Liver (tissue), 8 donors: ENCODE measurements at regions not wholly inside any gene's neighbourhood (a gene's known extent, or its start where the extent isn't known, plus 50 kb on each side); places are given as distances from the start of the nearest gene placed in this dataset.

Experiments used
- DNase-seq: peaks from one replicate; pipeline ENCODE4 v3.0.0-alpha.2; 2017; ENCODE audit warnings: low spot score
- H3K27ac ChIP-seq, 2 donors: one replicate each; pipeline ENCODE4 v1.7.0; 2013; ENCODE audit warnings: inconsistent platforms in 2 of 2, low read length in 2 of 2, control low read depth in 1 of 2, low read depth in 1 of 2, mild to moderate bottlenecking in 1 of 2
- H3K27me3 ChIP-seq, 4 donors: one replicate each; pipeline versions ENCODE4 v1.6.1 to v1.7.0; 2013; ENCODE audit warnings: low read length in 3 of 4, inconsistent platforms in 1 of 4, mild to moderate bottlenecking in 1 of 4, moderate library complexity in 1 of 4; ENCODE audit not compliant: control insufficient read depth in 4 of 4, insufficient read depth in 4 of 4
- H3K36me3 ChIP-seq, 4 donors: one replicate each; pipeline versions ENCODE4 v1.6.1 to v1.7.0; 2013; ENCODE audit warnings: low read length in 3 of 4, mild to moderate bottlenecking in 3 of 4, low read depth in 1 of 4, moderate library complexity in 1 of 4; ENCODE audit not compliant: control insufficient read depth in 4 of 4, insufficient read depth in 3 of 4
- H3K4me1 ChIP-seq, 4 donors: one replicate each; pipeline versions ENCODE4 v1.6.1 to v1.7.0; 2013; ENCODE audit warnings: low read length in 3 of 4, mild to moderate bottlenecking in 3 of 4, moderate library complexity in 1 of 4; ENCODE audit not compliant: control insufficient read depth in 4 of 4, insufficient read depth in 4 of 4
- H3K4me3 ChIP-seq, 3 donors: one replicate each; pipeline versions ENCODE4 v1.6.1 to v1.7.0; 2013; ENCODE audit warnings: low read length in 3 of 3, control low read depth in 1 of 3, low read depth in 1 of 3, mild to moderate bottlenecking in 1 of 3
- H3K9ac ChIP-seq, 2 donors: one replicate each; pipeline ENCODE4 v1.7.0; 2013; ENCODE audit warnings: low read length in 2 of 2, mild to moderate bottlenecking in 2 of 2, moderate library complexity in 2 of 2, control low read depth in 1 of 2, low read depth in 1 of 2
- H3K9me3 ChIP-seq, 4 donors: one replicate each; pipeline versions ENCODE4 v1.6.1 to v1.7.0; 2013; ENCODE audit warnings: low read length in 3 of 4; ENCODE audit not compliant: control insufficient read depth in 4 of 4
- ATF3 ChIP-seq: IDR thresholded peaks from 2 replicates; pipeline ENCODE4 v1.6.1; 2016; ENCODE audit warnings: antibody characterized with exemption
- CTCF ChIP-seq: fragments of 150-350 bp; IDR thresholded peaks from 2 replicates; pipeline ENCODE4 v1.5.1; 2017; ENCODE audit warnings: improper control_type of control experiment, low read depth, low read length; ENCODE audit not compliant: missing input control
- EGR1 ChIP-seq, 2 donors: IDR thresholded peaks; 2 replicates each; pipeline ENCODE4 v1.6.1; 2016 to 2018; ENCODE audit warnings: antibody characterized with exemption in 2 of 2, low read depth in 2 of 2
- FOXA2 ChIP-seq: IDR thresholded peaks from 2 replicates; pipeline ENCODE4 v1.6.1; 2016; ENCODE audit warnings: antibody characterized with exemption
- GABPA ChIP-seq, 2 donors: IDR thresholded peaks in 1 of 2; conservative IDR thresholded peaks in 1 of 2; 2 replicates each; pipeline ENCODE4 v1.6.1; 2016; ENCODE audit warnings: antibody characterized with exemption in 2 of 2, mild to moderate bottlenecking in 1 of 2, moderate library complexity in 1 of 2
- HNF4A ChIP-seq, 2 donors: conservative IDR thresholded peaks; 2 replicates each; pipeline ENCODE4 v1.6.1; 2016; ENCODE audit warnings: antibody characterized with exemption in 2 of 2, mild to moderate bottlenecking in 2 of 2
- HNF4G ChIP-seq: IDR thresholded peaks from 2 replicates; pipeline ENCODE4 v1.6.1; 2016; ENCODE audit warnings: antibody characterized with exemption
- JUND ChIP-seq, 2 donors: IDR thresholded peaks; 2 replicates each; pipeline ENCODE4 v1.6.1; 2016; ENCODE audit warnings: antibody characterized with exemption in 2 of 2
- NR2F2 ChIP-seq: IDR thresholded peaks from 2 replicates; pipeline ENCODE4 v1.6.1; 2016; ENCODE audit warnings: antibody characterized with exemption
- RAD21 ChIP-seq, 2 donors: IDR thresholded peaks; 2 replicates each; pipeline ENCODE4 v1.6.1; 2016; ENCODE audit warnings: antibody characterized with exemption in 2 of 2, mild to moderate bottlenecking in 2 of 2
- RXRA ChIP-seq, 2 donors: IDR thresholded peaks; 2 replicates each; pipeline ENCODE4 v1.6.1; 2017 to 2018; ENCODE audit warnings: antibody characterized with exemption in 2 of 2, mild to moderate bottlenecking in 1 of 2
- SP1 ChIP-seq: IDR thresholded peaks from 2 replicates; pipeline ENCODE4 v1.6.1; 2018; ENCODE audit warnings: antibody characterized with exemption, mild to moderate bottlenecking
- TAF1 ChIP-seq: conservative IDR thresholded peaks from 2 replicates; pipeline ENCODE4 v1.6.1; 2016; ENCODE audit warnings: antibody characterized with exemption, mild to moderate bottlenecking
- YY1 ChIP-seq: IDR thresholded peaks from 2 replicates; pipeline ENCODE4 v1.6.1; 2016; ENCODE audit warnings: antibody characterized with exemption, mild to moderate bottlenecking
- ZBTB33 ChIP-seq: IDR thresholded peaks from 2 replicates; pipeline ENCODE4 v1.6.1; 2016; ENCODE audit warnings: antibody characterized with exemption
- WGBS: extraction: QIAGEN DNeasy Blood & Tissue Kit; methylation state at CpG from one replicate; pipeline ENCODE4 v1.1.7; 2013; 5-methylcytosine and 5-hydroxymethylcytosine counted together
- TF ChIP-seq, protein P1 (sequence below): IDR thresholded peaks from 2 replicates; pipeline ENCODE4 v1.6.1; 2016; ENCODE audit warnings: antibody characterized with exemption, mild to moderate bottlenecking
- TF ChIP-seq, protein P2 (sequence below): IDR thresholded peaks from 2 replicates; pipeline ENCODE4 v1.6.1; 2016; ENCODE audit warnings: antibody characterized with exemption
- donor health status: healthy.
- donor health status: healthy.
- donor health status: healthy.
- donor health status: healthy.
- donor health status: healthy.

- H3K9ac ChIP-seq: no peak overlapping the region
These were observed 146.4 kb upstream of the STEAP1 start for GRCh38 chr7:90007831-90008230.

More at GRCh38 chr7:90007831-90008230, 146.4 kb upstream of the STEAP1 start:
- Histone ChIP-seq H3K36me3 (no peaks in the 10 kb centered on the region), H3K27ac (no peak overlapping the region), H3K9me3 (no peaks in the 10 kb centered on the region), H3K4me3 (no peak overlapping the region), H3K4me1 (no peaks in the 10 kb centered on the region), H3K27me3 (no peaks in the 10 kb centered on the region)
- 66% methylated on average over 3 of the region's 3 CpGs for WGBS
- TF ChIP-seq, protein P1, sequence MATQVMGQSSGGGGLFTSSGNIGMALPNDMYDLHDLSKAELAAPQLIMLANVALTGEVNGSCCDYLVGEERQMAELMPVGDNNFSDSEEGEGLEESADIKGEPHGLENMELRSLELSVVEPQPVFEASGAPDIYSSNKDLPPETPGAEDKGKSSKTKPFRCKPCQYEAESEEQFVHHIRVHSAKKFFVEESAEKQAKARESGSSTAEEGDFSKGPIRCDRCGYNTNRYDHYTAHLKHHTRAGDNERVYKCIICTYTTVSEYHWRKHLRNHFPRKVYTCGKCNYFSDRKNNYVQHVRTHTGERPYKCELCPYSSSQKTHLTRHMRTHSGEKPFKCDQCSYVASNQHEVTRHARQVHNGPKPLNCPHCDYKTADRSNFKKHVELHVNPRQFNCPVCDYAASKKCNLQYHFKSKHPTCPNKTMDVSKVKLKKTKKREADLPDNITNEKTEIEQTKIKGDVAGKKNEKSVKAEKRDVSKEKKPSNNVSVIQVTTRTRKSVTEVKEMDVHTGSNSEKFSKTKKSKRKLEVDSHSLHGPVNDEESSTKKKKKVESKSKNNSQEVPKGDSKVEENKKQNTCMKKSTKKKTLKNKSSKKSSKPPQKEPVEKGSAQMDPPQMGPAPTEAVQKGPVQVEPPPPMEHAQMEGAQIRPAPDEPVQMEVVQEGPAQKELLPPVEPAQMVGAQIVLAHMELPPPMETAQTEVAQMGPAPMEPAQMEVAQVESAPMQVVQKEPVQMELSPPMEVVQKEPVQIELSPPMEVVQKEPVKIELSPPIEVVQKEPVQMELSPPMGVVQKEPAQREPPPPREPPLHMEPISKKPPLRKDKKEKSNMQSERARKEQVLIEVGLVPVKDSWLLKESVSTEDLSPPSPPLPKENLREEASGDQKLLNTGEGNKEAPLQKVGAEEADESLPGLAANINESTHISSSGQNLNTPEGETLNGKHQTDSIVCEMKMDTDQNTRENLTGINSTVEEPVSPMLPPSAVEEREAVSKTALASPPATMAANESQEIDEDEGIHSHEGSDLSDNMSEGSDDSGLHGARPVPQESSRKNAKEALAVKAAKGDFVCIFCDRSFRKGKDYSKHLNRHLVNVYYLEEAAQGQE: no peak
- no peak for TF ChIP-seq FOXA2
- TF ChIP-seq, protein P2, sequence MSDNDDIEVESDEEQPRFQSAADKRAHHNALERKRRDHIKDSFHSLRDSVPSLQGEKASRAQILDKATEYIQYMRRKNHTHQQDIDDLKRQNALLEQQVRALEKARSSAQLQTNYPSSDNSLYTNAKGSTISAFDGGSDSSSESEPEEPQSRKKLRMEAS: no peak
- no peak for TF ChIP-seq GABPA (IDR thresholded peaks at IDR 0.05 in 1 of 2, conservative IDR thresholded peaks at IDR 0.05 in 1 of 2)
- TF ChIP-seq EGR1 (IDR thresholded peaks at IDR 0.05; ENCODE audit: low read depth in 2 of 2): no peak
- TF ChIP-seq HNF4G: no peak
- no peak for TF ChIP-seq RAD21 (IDR thresholded peaks at IDR 0.05)
- no peak for TF ChIP-seq HNF4A (conservative IDR thresholded peaks at IDR 0.05)
- no peak for TF ChIP-seq NR2F2
- TF ChIP-seq RXRA (IDR thresholded peaks at IDR 0.05): no peak
- TF ChIP-seq YY1: no peak
- no peak for TF ChIP-seq TAF1
- no peak for TF ChIP-seq JUND (IDR thresholded peaks at IDR 0.05)
- no peak for TF ChIP-seq SP1
- TF ChIP-seq ZBTB33: no peak
- no peak for TF ChIP-seq CTCF
- no peak for TF ChIP-seq ATF3
- DNase-seq: no peak
